GM18520 (cell line): ENCODE measurements at regions not wholly inside any gene's neighbourhood (a gene's known extent, or its start where the extent isn't known, plus 50 kb on each side); places are given as distances from the start of the nearest gene placed in this dataset.
"Not testable (repeated sequence)": the region's sequence is repeated elsewhere in the genome, so short reads cannot be mapped to it uniquely, and the experiment has no call there.

ENCODE experiments used
- ATAC-seq: cut with Tn5 transposase; IDR thresholded peaks from one replicate; pipeline ENCODE4 v1.9.1; 2021; ENCODE audit not compliant: unreplicated experiment

DNA sequence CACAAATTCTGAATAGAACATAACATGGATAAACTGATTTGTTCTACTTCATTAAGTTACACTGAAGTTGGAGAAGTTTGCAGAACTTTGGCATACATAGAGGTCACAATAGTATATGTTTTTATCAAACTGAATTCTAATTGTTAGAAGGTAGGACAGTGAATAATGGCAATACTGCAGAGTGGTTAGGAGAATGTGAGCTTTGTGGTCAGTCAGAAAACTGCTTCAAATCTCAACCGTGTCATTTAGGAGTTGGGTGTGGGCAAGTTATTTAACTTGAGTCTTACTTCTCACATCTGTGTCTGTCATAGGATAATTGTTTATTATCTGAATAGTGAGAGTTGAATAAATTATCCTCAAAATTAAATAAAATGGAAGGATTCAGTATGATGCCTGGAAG is 374.6 kb upstream of the SYT1 start:
- ATAC-seq = no peak

- no peak for ATAC-seq
Measured at GRCh38 chr12:78490861-78491260, 373.7 kb upstream of the SYT1 start.

GRCh38 chr12:78494911-78495310 is 369.7 kb upstream of the SYT1 start:
- no peak for ATAC-seq

DNA sequence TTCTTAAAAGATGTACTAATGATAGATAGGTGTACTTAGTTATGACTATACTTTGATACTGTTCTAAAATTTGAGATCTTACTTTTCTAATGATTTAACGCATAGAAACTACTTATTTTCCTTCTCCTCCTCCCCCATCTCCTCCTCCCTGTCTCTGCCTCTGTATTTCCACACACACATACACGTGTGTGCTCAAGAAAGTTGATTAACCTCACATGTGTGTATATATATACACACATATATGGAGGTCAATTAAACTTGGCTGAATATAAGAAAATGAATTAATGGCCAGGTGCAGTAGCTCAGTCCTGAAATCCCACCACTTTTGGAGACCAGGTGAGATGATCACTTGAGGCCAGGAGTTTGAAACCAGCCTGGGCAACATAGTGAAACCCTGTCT is 362.7 kb upstream of the SYT1 start:
- ATAC-seq = no peak

DNA sequence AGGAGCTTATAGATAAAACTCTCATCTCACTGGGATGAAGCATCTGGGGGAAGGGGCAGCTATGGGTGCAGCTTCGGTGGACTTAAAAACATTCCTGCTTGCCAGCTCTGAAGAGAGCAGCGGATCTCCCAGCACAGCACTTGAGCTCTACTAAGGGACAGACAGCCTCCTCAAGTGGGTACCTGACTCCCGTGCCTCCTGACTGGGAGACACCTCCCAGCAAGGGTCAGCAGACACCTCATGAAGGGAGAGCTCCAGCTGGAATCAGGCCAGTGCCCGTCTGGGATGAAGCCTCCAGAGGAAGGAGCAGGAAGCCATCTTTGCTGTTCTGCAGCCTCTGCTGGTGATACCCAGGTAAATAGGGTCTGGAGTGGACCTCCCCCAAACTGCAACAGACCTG is 345.2 kb upstream of the SYT1 start:
- no peak for ATAC-seq

DNA sequence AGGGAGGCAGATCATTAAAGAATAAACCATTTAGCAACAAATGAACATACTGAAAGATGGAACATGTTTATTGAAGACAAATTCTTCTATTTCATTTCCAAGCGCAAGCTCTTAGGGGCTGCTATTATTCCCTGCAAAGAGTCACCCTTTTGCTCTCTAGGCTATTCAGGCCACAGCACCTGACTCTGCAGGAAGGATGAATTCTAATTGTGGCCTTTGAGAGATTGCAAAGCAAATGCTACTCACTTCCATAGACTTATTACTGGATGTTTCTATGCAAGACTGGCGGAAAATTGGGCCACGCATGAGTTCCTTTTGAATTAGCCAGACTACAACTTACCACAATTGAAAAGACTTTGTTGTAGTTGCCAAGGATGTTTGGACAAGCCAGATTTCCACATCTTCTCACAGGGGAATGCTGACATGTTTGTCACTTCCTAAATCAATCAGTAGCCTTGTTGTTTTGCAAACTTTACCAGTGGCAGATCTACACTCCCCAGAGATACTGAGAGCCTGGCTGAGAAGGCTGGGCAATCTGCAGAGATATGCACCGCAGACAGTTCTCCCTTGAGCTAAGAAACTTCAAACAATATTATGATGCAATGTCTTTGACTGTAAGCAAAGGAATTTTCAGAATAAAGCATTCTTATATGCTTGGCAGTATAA is 334.3 kb upstream of the SYT1 start:
- ATAC-seq = no peak

- no peak for ATAC-seq
Measured at GRCh38 chr12:78531831-78532458, 332.6 kb upstream of the SYT1 start.

- no peak for ATAC-seq
Measured at GRCh38 chr12:78534311-78534710, 330.3 kb upstream of the SYT1 start.

- ATAC-seq = no peak
Measured at GRCh38 chr12:78540606-78541336, 323.8 kb upstream of the SYT1 start.

- ATAC-seq = no peak
Measured at GRCh38 chr12:78550831-78551230, 313.7 kb upstream of the SYT1 start.

GRCh38 chr12:78555802-78556201 is 308.8 kb upstream of the SYT1 start:
- no peak for ATAC-seq

DNA sequence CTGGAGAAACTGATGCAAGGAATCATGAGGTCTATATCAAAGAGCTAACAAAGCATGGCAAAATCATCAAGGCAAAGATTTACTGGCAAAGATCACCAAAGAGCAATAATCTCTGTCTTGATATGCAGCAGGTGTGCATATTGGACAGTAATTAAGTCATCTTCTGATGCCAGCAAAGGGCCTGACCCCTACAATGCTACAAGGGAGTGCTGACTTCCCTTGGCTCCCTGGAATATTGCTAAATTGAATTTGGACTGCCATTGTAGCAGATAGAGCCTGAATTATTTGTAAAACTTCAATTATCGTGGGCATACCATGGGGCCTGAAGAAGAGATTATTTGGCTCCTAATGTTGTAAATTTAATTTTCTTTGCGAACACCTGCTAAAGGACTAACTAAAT is 307.9 kb upstream of the SYT1 start:
- no peak for ATAC-seq

DNA sequence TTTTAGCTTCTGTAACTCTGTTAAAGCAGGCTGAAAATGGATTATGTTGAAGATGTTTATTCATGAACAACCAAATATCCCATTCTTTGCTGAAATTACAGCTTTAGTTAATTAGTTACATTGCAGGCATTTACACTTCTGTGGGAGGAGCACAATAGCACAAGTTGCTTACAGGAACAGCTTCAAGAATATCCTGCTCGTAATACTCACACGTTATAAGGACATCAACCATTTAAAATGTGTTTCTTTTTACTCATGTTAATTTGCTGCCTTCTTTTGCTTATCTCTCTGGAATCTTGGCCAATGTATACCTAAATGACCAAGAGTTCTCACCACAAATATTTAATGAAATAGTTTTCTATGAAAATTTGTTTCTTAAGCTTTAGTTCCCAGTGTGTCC is 305.2 kb upstream of the SYT1 start:
- no peak for ATAC-seq

GRCh38 chr12:78559886-78560285 is 304.7 kb upstream of the SYT1 start:
- ATAC-seq = no peak

DNA sequence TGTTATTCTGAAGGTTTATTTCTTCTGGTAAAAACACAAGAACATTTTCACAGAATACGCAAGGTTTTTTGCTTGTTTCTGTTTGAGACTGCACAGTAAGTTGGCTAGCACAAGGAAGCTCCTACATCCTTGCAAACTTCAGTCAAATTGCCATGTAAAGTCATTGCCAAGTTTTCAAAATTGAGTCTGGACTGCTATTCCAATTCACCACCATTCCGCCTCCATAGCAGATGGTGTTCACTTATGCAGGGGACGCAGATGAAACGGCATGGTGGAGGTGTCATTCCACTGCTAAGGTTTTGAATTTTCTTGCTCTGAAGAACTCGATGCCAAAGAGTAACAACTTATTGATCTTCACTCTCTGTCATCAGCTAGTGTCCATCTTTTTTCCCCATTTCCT is 303.9 kb upstream of the SYT1 start:
- no peak for ATAC-seq

GRCh38 chr12:78562368-78563205 is 302.0 kb upstream of the SYT1 start:
- ATAC-seq = no peak

GRCh38 chr12:78563826-78564225 is 300.7 kb upstream of the SYT1 start:
- ATAC-seq = no peak

DNA sequence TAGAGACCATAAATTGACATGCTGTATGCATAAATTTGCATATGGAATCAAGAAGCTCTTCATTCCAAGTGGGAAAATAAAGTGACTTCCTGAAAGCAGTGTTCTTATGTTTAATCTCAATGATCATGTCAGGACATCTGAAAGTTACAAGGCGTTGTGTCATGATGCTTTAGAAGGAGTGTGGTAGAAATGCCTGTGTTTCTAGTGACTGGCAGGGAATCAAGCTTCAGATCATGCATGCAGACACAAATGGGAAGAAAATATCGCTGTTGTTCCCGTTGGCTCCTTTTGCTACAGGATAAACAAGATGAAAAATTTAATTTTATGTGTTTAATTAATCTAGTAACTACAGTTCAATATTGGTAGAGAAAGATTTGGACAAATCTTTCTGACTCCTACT is 298.1 kb upstream of the SYT1 start:
- ATAC-seq = no peak

DNA sequence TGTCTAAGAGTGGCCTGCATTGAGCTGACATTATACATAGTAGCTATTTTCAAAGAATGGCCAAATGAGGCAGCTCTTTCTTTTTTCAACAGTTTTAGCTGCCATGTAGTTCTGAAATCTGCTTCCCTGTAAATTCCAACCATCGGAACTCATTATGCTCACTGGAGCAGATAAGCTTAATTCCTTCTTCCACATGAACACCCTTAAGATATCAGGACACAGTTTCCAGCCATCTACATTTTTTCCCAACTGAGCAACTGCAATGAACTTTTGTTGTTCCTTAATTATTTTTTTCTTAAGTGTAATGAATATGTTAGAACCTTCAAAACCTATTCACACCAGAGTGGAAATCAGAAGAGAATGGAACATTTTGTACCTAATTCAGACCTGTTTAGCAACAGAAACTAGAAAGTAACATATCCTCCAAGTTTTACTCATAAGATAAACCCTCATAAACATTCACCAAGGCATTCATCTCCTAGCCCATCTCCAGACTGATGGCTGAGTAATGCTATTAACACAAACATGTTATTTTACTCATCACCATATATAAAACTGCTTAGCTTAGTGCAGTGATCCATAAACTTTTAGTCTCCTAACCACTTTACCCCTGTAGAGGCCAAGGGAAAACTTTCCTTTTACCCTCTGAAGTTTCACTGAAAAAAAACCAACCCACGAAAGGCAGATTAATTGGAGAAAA is 296.1 kb upstream of the SYT1 start:
- ATAC-seq = no peak

DNA sequence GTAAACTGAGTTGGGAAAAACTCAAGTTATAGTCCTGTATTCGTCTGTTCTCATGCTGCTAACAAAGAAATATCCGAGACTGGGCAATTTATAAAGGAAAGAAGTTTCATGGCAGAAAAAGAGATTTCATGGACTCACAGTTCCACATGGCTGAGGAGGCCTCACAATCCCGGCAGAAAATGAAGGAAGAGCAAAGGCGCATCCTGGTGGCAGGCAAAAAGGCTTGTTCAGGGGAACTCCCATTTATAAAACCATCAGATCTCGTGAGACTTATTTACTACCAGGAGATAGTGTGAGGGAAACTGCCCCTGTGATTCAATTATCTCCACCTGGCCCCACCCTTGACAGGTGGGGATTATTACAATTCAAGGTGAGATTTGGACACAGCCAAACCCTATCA is 292.6 kb upstream of the SYT1 start:
- ATAC-seq = no peak

DNA sequence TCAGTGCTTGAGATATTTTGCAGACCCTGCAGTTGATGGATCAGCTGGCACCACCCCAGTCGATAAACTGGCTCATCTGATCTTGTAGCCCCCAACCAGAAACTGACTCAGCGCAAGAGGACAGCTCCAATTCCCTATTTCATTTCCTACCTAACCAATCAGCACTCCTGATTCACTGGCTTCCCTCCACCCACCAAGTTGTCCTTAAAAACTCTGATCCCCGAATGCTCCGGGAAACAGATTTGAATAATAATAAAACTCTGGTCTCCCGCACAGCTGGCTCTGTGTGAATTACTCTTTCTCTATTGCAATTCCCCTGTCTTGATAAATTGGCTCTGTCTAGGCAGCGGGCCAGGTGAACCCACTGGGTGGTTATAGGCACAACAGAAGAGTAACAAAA is 289.4 kb upstream of the SYT1 start:
- not testable (repeated sequence) for ATAC-seq
